ENCODE measurements at regions not wholly inside any gene's neighbourhood (a gene's known extent, or its start where the extent isn't known, plus 50 kb on each side); places are given as distances from the start of the nearest gene placed in this dataset.
A peak's percentile ranks its signal among the peaks of the same experiment; 100 is the strongest.

DNA sequence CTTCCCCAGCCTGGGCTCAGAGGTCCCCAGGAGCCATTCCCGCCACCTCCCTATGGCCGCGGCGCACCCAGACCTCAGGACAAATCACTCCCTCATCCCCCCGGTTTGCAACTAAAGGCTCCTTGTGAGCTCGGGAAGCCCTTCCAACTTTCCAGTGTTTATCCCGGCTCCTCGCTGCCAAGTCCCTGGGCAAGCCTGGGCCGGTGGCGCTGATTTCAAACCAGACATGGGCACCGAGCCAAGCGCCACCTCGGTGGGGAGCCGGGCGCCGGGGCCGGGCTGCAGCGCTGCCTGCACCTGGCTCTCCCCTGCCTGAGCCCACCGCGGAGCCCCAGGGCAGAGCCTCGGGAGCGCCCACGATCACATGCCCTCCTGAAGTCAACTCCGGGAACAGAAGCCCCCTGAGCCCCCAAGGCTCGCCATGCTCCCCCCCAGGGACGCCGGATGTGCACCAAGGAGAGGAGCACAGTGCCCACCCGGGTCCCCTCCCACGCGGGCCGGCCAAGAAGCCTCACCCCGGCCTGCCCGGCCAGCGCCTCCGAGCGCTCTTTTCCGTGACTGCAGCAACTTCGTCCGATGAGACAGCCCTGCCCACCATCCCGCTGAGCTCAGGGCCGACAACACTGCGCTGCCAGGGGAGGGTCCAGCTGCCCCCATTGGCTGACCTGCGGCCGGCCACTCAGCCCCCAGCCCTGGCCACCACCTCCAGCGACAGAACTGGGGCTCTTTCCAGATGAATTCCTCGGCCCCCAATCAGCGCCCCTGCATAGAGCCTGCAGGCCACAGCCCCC is 50.0 kb downstream of the NCOR2 start:
- DNase-seq = peak; percentile 54

DNA sequence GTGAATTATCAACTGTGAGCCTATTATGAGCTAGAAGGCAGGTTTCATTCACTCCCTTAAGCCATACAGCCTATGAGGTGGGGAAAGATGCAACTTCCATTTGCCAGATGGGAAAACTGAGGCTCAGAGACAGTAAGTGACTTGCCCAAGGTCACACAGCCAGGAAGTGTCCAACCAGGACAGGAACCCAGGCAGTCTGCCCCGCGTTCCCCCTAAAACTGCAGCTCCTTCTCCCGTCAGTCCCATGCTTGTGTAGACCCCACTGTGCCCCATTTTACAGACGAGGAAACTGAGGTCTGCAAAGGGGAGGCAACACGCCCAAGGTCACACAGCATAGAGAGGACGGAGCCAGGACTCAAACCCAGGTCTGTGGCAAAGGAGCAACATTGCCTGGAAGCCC is 50.6 kb downstream of the NCOR2 start:
- no peak for DNase-seq

DNA sequence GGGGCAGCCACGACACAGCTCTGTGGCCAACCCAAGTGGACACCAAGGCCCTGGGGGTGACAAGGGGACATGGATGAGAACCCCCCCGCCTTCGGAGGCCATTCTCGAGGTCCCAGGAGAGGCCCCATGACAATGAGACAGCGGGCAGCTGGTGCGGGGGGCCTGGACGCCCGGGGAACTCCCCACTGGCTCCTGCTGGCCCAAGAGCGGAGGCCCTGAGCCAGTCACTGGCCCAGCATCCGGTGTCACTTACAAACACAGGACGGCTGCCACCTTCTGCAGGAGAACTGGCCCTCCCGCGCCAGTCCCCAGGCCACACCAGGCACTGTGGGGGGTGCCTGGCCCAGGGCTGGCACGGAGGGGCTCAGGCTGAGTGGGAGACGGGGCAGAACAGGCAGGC is 51.4 kb downstream of the NCOR2 start:
- DNase-seq = no peak

DNA sequence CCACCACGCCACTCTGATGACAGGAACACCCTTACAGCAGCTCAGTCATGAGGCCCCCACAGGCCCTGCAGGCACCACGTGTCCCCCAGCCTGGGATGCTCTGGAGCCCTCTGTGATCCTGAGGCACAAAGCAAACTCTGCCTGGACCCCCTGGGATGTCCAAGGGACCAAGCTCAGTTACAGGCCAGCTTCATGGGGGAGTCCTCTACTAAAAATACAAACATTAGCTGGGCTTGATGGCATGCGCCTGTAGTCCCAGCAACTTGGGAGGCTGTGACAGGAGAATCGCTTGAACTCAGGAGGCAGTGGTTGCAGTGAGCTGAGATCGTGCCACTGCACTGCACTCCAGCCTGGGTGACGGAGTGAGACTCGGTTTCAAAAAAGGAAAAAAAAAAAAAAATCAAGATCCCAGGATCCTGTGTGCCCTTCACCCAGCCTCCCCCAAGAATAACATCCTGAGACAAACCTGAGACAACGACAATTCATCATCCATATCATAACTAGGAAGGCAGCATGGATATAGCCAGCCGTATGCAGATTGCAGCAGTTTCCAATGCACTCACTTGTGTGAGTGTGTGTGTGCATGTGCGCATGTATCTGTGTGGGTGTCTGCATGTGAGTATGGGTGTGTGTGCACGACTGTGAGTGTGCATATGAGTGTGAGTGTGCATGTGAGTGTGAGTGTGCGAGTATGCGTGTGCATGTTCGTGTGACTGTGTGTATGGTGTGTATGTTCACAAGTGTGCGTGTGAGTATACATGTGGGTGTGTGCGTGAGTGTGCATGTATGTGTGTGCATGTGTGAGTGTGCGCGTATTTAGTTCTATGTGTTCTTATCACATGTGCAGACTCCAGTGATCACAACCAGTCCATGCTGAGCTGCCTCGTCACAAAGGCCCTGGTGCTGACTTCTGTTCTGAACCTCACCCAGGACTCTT is 52.1 kb downstream of the NCOR2 start:
- no peak for DNase-seq

DNA sequence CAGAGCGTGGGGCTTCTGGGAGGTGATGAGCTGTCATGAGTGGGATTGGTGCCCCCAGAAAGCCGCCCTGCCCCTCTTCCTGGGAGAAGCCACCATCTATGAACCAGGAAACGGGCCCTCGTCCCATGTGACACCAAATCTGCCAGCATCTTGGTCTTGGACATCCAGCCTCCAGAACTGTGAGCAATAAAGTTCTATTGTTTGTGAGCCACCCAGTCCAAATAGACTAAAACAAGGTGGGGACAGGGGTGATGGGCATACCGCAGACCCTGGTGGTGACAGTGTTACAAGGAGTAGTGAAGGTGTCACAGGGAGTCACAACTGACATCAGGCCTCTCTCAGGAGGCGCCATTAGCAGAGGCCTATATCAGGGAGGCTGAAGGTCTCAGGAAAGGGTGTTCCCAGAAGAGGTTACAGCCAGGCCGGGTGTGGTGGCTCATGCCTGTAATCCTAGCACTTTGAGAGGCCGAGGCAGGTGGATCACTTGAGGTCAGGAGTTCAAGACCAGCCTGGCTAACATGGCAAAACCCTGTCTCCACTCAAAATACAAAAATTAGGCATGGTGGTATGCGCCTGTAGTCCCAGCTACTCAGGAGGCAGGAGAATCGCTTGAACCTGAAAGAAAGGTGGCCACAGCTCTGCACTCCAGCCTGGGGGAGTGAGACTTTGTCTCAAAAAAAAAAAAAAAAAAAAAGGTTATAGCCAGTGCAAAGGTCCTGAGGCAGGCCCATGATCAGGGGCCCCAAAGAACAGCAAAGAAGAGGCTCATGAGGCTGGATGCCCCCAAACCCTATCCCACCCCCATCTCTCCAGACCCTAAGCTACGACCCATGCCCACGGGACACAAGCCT is 53.0 kb downstream of the NCOR2 start:
- DNase-seq = no peak

DNA sequence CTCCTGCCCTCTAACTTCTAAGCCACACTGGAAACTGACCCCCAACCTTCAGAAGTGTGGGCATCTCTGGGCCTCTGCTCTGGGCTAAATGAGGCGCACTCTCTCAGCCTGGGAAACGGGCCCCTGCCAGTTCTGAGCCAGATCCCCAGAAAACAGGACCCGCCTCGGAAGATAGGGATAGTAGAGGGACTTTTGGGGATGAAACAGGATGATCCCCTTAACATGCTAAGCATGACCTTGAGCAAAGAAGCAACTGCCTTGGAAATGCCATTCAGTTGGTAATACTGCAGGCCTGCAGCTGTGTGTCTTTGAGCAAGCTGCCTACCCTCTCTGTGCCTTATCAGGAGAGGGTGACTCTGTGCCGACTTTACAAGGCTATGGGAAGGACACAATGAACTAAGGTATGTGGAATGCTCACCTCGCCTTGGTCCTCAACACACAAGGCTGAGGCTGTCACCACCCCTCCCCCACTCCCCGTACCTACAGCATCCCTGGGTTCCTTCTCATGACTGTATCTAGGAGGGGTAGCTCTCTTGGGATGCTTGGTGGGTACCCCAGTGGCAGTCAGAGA is 54.0 kb downstream of the NCOR2 start:
- no peak for DNase-seq

DNA sequence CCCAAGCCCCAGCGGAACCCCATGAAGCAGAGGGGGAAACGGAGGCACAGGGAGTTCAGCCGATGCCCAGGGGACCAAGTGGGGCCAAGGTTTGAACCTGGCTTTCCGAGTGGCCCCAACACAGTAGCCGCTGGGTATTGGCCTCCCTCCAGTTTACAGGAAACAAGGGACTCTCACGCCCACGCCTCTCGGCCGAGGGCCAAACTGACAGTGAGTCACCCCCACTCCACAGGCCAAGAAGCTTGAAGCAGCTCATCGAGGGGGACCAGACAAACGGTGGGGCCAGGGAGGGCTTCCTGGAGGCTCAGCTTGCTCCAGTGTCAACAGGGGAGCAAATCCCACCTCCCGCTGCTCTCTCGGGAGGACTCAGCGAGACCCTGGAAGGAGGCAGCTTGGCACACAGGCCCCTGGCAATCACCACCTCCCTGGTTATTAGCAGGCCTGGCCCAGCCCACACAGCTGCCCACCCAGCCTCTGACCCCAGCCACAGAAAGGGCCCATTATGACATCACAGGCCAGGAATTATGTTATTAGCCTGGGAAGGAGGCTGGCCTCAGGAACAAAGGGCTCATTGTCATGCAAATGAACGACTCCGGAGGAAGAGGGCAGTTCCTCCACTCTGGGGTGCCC is 54.6 kb downstream of the NCOR2 start:
- peak; percentile 96 for DNase-seq

DNA sequence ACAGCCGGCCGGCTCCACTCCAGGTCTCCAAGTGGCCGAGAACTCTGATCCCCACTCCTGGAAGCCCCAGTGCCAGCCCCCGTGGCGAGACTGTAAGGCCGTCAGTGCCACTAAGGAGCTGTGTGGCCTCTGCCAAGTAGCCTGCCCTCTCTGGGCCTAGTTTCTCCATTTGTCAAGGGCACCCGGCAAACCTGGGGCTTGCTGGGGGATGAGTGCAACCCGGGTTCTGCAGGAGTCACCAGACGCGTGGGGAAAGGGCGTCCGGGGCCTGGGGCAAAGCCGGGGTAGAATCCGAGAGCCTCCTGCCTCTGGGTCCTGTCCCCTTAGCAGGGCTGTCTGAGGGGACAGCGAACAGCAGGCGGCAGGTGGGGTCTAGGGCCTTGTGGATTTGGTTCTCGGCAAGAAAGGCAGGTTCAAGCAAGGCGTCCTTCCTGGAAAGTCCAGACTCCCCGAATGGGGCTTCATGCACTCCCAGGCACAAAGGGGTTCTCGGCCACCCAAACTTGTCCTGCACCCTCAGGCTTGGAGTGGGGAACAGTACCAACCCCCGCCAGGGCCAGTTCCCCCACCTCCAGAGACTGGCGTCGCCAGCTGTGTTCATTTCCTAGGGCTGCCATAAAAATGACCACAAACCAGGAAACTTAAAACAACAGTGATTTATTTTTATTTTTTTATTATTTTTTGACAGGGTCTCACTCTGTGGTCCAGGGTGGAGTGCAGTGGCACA is 56.0 kb downstream of the NCOR2 start:
- DNase-seq = no peak

DNA sequence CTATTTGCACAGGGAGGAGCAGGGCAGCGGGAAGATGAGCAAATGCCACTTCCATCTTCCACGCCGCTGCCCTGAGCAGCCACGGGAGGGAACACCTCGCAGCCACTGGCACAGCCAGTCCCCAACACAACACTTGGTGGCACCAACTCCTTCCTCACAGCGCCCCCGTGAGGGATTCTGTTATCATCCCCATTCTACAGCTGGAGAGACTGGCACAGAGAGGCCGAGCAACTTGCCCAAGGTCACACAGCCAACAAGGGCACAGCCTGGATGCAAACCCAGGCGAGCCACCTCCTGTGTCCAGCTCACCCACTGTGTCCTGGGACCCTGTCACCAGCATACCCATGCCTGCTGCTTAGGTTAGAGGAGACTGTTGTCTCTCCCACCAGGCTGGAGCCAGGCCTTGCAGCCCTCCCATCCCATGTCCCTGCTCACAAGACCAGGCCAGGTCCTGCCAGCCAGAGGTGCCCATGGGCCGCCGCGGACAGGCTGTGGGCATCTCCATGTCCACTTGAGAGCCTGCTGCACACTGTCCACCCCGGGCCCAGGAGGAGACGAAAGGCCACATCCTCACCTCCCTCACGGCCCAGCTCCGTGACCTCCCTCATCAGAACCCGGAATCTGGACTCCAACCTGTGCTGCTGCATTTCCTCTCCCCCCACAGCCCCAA is 57.0 kb downstream of the NCOR2 start:
- no peak for DNase-seq

DNA sequence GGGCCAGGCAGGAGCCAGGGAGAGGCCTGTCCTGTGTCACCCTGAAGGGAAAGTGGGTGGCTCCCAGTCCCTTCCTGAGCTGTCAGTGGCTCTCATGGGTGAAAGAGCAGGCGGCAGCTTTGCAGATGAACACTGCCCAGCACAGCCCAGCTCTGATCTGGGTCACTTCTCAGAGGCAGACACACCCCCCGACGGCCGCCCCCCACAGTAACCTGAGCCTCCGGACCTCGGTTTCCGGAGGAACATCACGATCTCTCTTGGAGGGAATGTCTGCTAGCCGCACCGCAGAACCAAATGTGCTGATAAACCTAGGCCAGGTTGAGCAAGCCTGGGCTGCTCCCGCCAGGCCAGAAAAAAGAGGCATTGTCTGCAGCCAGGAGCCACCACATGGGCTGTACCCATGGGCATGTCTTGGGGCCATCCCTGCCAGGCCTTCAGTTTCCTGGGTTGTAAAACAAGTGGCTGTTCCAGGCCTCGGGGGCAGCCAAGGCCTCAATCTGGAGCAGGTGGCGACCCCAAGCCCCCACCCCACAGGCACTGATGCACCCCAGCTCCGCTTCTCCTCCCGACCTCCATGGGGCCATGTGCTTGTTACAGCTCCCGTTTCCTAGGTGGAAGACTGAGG is 57.6 kb downstream of the NCOR2 start:
- peak; percentile 39 for DNase-seq

DNA sequence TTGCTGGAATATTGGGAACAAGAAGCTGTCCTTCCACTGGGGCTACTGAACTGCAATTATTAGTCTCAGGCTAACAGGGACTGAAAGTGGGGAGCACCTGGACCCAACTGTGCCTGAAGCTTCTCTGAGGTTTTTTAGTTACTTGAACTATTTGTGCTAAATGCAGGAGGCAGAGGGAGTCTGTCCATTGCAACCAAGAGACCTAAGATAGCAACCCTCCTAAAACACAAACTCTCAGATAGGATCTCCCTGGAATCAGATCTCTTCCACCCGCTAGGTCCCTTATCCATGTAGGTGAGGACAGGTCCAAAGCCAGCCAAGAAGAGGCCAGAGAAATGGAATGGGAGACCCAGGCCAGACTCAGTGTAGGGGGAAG is 58.1 kb downstream of the NCOR2 start:
- DNase-seq = no peak

DNA sequence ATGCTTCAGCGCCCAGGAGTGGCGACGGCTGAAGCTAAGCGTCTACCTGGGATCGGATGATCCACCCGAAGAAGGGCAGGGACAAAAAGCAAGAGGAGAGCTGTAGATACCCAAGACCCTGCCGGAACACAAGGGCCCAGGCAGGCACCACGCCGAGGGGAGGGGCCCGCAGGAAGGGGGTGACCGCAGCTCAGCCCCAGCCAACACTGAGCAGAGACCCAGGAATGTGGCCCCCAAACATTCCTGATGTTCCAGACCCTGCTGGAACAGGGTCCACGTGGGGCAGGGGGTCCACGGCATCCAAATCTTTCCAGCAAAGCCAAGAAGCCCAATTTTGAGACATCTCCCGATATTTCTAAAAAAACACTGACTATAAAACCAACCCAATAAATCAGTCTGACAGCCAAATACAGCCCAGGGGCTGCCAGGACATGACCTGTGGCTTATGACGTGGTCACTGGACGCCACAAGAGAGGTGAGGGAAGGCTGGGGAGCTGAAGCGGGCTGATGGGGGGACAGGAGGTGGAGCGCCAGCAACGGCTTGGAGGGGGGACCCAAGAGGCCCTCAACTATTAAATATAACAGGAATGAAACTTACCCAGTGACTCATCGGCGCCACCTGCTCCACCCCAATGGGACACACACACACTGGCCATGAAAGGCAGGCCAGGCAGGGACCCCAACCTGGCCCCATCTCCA is 58.9 kb downstream of the NCOR2 start:
- peak; percentile 36 for DNase-seq

DNA sequence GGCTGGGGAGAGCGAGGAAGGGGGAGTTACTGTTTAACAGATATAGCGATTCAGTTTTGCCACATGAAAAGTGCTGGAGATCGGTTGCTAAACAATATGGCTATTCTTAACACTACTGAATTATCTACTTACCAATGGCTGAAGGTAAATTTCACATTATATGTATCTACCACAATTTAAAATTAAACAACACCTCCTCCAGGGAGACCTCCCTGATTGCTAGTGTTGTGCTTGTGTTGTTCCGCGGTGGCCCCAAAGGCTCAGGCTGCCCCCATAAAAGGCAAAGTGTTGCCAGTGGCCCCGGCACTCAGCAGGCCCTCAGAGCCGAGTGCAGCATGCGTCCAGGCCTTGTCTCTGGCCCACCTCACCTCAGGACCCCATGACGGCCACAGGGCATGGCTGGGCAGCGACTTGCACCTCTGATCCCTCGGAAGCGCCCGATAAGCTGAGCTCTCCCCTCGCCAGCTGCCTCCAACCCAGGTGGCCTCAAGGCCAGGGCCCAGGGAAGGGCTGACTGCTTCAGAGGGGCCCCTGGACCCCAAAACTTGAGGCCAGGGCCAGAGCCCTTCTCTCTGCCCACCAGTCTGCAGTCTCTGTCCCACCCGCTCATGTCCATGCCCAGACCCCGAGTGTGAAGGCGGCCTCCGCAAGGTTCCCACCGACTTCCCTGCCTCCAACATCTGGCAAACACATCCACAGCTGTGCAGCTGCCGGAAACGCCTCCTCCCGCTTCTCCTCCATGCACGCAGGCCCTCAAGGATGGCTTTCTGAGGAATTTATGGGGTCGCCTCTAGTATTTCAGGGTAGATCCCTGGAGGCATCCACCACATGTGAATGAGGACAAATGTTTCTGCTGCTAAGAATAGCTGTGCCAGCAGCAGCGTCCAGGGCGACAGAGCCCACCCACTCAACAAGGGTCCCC is 60.0 kb downstream of the NCOR2 start:
- peak; percentile 81 for DNase-seq

DNA sequence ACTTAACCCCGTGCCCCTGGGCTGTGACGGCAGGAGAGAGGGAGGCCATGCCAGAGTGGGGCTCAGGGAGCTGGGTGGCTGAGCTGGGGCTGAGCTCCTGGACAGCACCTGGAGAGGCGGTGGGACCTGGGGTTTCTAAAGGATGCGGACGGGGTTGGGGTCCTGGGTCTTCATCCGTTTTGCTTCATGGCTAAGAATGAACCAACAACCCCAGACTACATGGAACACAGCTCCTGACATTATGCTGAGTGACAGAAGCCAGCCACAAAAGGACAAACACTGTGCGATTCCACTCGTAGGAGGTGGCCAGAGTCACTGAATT is 60.6 kb downstream of the NCOR2 start:
- DNase-seq = no peak

DNA sequence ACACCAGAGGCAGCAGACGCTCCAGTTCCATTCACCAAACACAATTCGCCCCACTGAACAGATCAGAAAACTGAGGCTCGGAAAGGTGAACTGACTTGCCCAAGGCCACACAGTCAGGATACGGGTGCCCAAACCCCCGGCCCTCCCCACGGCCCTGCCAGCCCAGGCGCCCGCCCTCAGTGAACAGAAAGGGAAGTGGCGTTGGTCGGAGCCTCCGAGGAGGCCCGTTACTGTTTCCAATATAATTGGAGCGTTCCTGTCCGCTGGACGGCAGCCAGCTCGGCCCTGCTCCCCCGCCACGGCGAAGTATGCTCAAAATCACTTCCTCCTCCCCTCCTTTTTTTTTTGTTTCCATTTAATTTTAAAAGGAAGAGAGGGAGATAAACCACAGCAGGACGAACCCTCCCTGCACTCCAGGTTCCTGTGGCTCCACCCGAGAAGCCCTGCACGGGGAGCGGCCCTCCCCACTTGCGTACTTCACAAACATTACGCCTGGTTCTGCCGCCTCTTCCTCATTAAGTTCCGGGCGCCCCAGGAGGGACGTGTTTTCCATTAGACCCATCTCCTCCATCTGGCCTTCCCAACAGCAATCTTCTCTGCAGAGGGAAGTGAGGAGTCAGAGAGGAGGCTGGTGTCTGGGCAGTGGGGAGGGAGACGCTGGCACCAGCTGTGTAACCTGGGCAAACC is 61.1 kb downstream of the NCOR2 start:
- peak; percentile 82 for DNase-seq

DNA sequence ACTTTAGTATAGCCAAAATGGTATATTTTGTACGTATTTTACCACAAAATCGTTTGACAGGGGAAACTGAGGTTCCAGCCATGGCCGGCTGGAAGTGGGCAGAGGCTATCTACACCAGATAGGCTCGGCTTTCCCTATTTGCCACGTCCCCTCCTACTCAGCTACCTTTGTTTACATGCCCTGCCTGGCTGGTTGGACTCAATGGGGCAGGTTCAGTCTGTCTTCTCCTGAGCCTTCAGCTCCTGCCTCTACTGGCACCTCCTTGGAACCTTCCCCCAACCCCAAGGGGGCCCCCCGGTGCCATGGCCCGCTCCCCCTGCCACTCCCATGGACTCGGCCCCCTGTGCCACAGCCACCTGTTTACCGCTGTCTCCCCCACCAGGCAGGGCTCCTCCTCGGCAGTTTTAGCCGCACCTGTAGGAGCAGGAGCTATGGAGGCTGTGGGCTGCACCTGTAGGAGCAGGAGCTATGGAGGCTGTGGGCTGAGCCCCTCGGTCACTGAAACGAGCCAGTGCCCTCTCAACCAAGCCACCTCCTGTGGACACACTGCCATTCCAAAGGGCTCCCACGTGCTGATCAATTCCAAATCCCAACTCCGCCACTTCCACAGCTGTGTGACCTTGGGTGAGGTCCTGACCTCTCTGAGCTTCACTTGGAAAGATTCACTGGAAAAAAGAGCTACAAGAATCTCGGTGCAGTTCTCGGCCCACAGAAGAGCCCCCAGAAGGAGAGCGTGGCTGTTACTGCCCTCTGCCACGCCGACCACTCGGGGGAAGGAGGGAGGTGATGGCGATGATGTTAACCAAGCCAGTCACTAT is 62.2 kb downstream of the NCOR2 start:
- DNase-seq = no peak

Measured in fibroblast of skin of scalp (primary cell).